HG02970 (cell line): ENCODE measurements at regions not wholly inside any gene's neighbourhood (a gene's known extent, or its start where the extent isn't known, plus 50 kb on each side); places are given as distances from the start of the nearest gene placed in this dataset.
"Not testable (repeated sequence)": the region's sequence is repeated elsewhere in the genome, so short reads cannot be mapped to it uniquely, and the experiment has no call there.

Source experiments
- ATAC-seq: cut with Tn5 transposase; IDR thresholded peaks from one replicate; pipeline ENCODE4 v1.9.1; 2021; ENCODE audit warnings: mild to moderate bottlenecking, moderate library complexity, moderate number of reproducible peaks; ENCODE audit not compliant: unreplicated experiment, low FRiP score

DNA sequence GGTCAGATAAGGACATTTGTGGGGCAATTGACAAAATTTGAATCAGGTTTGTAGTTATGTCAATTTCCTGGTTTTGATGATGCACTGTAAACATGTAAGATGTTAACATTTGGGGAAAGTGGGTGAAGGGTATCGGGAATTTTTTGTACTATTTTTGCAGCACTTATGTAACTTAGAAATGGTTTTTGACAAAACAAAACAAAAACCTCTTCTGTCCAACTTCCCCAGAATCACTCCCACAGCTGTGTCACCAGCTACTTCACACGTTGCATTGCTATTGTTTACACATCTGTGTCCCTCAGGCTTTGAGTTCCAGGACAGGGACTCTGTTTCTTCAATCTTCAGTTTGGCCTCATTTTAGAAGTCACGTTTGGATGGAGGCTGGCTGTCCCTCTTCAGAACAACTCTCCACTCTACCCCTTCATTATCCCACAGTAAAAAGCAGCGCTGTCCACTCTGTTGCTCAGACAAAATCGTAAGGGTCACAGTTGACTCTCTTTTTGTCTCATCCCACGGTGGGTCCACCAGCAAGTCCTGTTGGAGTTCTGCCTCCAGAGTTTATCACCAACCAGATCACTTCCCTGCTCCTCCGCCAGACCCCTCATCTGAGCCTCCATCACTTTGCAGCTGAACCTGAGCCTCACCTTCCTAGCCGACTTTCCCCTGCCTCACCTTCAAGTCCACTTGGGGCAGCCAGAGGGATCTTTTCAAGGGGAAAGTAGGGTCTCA lies 63.2 kb downstream of the NENF start:
- ATAC-seq, result no peak

DNA sequence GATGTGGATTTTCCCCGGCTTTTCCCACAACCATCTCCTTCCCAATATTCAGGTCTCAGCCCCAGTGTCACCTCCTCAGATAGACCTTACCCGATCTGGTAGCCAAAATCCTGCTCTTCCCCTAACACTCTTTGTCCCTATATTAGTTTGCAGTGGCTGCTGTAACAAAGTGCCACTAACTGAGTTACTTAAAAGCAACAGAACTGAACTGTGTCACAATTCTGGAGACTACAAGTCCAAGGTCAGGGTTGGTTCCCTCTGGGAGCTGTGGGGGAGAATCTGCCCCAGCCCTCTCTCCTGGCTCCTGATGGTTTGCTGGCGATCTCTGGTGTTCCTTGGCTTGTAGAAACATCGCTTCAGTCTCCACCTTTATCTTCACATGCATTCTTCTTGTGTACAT lies 64.0 kb downstream of the NENF start:
- no peak for ATAC-seq

DNA sequence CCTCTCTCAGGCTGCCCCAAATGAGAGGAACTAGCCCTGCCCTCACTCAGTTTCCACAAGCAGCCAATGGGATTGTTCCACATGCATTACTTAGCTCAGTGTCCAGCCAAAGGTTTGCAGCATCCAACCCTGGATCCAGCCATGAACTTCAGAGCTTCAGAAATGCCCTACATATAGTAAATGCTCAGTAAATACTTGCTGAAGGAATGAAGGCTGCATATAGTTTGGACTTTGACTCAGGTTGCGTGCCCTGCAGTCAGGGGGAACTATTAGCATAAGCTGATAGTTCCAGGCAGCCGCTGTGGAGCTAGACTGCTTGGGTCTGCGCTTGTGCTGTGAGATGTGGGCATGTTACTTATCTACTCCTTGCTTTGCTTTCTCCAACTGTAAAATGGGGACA lies 64.8 kb downstream of the NENF start:
- no peak for ATAC-seq

DNA sequence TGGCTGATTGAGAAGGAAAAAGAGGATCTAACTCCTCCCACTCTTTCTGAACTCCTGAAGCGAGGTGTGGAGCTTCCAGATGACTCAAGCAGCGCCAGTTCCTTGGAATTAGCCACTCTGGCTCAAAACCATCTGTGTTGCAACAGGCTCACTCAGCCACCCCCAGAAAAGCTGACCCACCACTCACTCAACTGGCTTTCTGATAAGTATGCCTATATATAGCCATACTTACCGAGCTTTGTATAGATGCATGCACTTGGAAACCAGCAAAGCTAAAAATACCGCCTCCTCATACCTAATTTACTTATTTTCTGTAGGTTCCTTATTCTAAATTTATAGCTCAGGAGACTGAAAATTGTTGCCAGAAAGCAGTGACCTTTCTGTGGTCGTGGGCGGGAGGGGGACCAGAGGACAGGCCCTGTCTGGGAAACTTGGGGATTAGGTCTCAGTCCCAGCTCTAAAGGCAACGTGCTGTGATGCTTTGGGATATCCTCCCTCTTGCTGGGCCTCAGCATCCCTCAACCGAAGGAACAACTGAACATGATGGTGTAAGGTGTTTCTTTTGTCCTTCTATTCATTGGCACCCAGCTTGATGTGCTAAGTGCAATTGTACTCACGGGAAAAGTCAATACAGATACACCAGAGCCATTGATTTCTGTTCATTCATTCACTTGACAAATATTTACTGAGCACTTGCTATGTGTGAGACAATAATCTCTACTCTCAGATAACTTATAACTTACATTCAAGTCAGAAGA lies 65.7 kb downstream of the NENF start:
- ATAC-seq, result no peak

DNA sequence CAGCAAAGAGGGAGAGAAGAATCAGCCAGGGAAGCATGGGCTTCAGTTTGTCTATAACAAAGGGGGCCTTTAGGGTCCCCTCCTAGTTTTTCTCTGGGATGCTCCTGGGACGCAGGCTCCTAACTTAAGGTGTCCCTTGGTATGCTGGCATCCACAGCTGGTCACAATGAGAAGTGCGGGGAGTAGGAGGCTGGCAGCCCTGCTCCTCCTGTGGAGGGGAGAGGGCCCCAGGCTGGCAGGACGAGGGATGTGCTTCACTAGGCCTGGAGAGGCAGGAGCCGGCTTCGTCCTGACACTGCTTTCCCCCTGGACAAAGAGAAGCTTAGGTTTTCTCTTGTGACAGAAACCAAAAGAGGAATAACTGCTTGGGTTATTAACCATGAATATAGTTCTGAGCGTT lies 67.6 kb downstream of the NENF start:
- no peak for ATAC-seq

DNA sequence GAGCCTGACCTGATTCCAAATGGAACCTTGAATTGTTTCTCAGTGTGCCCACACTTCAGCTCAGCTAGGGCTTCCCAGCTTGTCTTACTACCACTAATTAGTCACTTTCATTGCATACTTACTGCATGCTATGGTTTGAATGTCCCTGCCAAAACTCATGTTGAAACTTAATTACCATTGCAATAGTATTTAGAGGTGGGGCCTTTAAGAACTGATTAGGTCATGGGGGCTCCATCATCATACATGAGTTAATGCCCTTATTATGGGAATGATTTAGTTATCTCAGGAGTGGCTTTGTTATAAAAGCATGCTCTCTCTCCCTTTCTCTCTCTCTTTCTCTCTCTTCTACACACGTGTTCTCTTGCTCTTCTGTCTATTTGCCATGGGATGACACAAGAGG lies 68.3 kb downstream of the NENF start:
- ATAC-seq, result no peak

DNA sequence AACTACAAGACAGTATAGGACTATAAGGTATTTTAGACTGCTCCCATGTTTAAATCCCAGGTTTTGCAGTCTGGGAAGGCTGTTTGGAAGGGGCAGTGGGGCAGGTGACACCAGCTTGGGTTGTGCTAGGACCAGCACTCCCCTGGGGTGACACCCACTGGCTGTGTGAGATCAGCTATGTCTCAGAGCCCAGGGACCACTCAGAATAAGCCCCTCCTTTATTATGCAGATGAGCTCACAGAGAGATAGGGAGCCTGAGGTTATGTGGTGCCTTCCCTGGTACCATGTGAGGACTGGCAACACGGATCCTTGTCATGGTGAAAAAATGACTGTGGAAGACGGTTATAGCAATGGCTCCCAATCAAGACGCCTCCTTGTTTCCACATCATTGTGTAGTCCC lies 71.0 kb downstream of the NENF start:
- no peak for ATAC-seq

DNA sequence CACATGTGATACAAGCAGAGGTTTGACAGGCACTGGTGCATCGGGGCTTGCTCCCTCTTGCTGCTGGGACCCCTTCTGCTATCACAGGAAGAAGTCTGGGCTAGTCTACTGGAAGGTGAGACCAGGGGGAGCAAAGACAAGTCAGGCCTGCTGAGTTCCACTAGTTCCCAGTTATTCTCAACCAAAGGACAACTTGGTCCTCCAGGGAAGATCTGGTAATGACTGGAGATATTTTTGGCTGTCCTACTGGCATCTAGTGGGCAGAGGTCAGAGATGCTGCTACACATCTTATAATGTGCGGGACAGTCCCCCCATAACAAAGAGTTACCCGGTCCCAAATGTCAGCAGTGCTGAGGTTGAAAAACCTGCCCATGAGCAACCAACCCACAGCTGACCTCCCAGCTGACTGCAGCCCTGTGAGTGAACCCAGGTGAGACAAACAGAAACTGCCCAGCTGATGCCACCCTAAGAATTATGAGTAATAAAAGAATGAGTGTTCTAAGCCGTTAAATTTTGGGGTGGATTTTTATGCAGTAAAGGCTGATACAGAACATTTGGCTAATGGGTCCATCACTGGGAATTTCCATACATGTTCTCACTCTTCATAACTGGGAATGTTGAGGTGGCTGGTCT lies 71.6 kb downstream of the NENF start:
- no peak for ATAC-seq

DNA sequence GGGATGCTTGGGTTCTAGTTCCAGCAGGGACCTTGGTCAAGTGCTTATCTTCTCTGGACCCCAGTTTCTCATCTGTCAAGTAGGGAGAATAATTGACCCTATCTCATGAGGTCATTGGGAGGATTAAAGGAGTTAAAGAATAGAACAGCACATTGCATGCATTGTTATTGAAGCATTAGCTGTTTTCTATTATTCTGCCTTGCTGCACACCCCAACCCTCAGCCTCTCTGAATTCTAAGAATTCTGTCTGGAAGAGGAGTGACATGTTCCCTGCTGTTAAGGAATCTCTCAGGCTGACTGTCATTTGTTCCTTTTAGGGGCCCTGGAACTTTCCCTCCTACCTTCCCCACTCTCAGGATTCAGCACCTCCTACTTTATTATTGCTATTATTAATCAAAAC lies 73.9 kb downstream of the NENF start:
- no peak for ATAC-seq

DNA sequence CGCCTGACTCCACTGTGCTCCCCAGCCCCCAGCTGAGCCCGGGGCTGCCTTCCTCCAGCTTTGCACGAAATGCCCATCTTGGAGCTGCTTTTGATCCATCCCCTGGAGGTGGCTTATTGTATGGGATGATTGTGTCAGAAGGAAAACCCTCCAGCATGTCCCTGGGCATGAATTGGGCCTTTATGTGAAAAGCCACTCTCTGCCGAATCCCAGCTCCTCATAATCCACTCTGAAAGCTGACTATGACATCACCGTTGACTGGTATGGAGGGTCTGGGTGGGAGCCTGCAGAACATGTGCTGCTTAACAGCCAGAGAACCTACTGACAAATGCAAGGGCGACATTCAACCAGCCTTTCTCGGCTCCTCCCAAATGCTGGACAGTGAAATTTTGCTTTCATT lies 74.6 kb downstream of the NENF start:
- no peak for ATAC-seq

DNA sequence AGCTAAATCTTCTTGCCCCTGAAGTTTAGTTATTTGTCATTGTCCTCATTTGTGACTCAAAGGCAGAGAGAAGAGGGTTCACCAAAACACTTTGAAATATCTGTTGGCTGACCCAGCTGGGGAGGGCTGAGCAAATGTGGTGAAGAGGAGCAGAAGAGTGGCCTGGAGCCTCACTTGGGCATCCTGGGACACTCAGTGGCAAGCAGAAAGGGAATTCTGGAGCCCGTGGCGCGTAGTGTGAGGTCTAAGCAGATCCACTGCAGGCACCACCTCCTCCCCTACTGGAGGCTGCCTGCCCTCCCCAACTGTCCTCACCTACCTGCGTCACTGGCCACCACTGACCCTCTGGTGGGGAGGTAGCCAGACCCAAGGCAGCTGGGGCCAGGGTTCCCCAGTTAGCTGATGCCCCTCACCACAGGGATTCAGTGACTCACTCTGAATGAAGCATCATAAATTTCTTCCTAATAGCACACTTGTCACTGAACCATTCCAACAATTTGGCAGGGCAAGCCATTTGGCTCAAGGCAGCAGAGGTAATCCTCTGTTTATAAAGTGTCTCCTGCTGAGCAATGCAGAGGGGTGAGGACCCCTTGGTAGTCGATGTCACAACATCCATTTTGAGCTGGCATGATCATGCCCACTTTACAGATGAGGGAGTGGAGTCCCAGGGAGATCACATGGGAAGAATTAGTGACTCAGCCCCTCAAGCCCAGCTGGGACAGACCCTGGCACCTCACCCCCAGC lies 80.3 kb downstream of the NENF start:
- no peak for ATAC-seq

DNA sequence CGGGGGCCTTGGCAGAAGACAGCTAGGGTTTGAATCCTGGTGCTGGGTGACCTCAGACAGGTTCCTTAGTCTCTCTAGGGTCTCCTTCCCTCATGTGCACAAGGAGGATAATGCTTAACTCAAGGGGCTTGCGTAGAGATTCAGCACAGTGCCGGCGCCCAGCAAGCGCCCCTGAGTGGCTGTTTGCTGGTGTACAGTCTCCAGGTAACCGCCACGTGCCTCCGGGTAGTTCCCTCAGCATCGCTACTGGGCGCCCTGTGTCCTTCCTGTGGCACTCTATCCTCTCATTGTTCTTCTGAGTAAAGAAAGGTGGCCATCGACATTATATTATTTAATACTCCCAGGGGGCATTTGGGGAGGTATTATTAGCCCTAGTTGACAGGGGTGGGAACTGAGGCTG lies 80.9 kb downstream of the NENF start:
- ATAC-seq, result no peak

DNA sequence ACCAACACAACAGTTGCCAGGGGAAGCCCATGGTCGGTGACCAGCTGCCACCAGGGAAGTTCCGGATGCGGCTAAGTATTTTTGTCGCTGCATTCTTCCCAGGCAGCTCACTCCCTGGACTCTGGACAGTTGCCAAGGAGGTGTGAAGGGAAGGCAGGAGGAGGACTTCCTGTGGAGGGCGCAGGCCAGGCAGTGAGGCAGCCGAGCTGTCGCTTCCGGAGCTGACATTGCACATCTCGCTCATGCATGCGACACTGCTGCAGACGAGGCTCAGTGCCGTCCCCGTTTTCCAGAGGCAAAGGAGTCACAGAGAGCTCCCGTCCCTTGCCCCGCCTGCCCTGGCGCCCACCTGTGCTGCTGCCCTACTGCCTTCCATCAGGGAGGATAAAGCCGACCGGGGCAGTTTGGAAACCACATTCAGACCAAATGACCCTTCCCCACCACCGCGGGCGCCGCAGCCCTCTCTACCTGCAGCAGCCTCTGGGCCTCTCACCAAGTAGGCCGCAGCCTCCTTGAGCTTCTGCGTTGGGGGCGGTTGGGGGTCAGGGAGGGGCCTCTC lies 81.4 kb downstream of the NENF start:
- ATAC-seq, result no peak

DNA sequence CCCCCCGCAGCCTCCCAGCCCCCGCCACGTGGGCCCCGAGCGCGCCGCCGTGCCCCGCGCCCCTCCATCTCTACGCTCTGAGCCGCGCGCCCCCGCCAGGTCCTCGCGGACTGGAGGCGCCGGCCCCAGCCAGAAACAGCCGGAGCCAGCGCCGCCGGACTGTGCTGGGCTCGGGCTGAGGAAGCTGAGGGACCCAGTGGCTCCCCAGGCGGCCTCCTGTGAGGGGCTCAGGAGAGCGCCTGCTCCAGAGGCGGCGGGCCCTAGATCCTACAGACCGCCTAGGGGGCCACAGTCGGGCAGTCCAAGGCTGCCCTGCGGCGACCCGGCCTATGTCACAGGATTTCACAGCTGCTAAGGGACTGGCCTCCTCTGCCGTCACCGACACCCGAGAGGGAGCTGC lies 82.1 kb downstream of the NENF start:
- no peak for ATAC-seq

DNA sequence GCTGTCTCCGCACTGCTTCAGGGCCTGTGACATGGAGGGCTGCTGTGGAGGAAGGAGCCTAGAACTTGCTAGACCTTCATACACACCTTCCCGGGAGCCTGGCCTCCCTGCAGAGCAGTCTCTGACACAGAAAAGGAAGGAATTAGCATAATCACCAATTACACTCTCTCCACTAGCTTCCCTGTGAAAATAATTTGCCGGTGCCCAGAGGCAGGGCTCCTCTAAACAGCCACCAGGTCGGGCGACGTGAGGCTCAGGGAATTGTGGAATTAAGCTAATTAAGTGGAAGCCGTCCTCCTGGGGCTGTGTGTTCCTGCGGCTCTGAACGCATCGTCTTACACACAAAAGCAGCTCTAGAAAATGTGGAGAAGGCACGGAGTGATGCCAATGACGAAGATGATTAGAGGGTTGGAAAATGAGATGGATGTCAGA lies 82.6 kb downstream of the NENF start:
- ATAC-seq, result no peak

DNA sequence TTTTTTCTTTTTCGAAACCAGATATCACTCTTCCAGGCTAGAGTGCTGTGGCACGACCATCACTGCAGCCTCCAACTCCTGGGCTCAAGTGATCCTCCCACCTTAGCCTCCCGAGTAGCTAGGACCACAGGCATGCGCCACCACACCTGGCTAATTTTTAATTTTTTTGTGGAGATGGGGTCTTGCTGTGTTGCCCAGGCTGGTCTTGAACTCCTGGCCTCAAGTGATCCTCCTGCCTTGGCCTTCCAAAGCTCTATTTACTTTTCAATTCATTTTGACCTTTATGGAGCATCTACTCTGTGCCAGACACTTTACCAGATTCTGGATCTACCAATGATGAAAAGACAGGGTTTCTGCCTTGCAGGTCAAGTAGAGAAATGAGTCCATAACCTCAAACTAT lies 83.3 kb downstream of the NENF start:
- ATAC-seq, result not testable (repeated sequence)

DNA sequence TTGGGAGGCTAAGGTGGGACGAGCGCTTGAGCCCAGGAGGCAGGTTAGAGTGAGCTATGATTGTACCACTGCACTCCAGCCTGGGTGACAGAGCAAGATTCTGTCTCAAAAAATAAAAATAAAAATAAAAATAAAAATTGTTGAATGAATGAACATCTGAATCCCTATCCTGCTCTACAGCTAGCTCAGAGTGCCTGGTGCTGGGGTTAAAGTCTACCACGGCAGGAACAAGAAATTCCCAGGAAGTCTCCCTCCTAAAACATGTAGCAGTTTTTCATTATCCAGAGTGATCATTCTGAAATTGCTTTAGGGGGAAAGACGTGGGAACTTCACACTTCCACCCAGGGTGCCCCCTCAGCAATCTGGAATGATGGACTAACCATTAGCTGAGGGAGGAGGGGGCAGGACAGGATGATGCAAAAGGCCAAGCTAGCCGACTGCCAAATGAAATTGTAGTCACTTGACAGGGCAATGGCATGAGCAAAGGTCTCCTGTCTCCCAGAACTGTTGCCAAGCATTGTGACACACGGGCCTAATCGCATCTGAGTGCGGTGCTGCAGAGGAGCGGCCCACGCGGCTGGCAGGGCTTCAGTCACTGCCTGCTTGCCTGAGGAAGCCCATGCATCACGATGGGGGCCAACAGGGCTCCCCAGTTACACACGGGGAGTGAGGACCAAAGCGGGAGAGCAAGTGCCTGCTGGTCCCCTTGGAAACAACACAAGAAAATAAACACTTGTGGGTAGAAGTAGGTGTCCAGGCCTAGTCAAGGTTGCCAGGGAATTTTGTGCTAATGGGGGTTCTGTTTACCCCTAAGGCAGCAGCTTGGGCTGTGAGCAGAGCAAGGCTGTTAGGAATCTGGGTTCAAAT lies 85.7 kb downstream of the NENF start:
- no peak for ATAC-seq

DNA sequence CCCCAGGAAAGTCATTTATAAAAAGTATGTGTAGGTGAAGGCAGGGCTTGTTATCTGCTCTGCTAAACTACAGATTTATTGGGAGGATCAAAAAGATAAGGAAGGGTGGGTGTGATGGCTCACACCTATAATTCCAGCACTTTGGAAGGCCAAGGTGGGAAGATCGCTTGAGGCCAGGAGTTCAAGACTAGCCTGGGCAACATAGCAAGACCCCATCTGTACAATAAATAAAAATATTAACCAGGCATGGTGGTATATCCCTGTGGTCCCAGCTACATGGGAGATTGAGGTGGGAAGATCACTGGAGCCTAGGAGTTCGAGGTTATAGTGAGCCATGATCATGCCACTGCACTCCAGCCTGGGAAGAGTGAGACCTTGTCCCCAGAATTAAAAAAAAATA lies 86.4 kb downstream of the NENF start:
- ATAC-seq, result no peak

DNA sequence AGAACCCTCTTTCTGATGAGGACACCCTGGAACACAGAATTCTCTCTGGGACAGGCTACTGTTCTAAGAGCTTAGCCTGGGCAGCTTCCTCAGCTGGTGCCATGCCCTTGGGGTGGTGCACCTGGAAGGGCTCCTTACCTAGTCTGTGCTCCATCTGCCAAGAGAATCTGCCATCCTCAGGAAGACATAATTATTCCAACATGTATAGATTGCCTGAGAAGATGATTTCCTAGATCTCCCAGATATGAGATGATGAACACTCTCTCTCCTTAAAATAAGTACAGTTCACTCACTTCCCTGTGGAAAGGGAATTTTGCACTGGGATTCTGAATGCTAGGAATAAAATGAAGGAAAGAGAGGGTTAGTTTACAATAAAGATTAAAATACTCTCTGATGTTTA lies 87.6 kb downstream of the NENF start:
- no peak for ATAC-seq

DNA sequence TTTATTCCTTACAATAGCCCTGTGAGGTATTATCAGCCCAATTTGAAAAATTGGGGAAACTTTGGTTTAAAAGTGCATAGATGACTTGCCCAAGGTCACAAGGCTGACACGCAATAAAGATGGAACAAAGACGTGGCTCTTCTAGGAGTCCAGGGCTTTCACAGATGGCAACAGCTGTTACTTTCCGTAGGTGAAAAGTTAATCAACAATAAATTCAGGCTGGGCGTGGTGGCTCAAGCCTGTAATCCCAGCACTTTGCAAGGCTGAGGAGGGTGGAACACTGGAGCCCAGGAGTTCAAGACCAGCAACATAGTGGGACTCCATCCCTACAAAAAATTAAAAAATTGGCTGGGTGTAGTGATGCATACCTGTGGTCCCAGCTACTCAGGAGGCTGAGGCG lies 87.8 kb upstream of the ATF3 start:
- no peak for ATAC-seq
